ENCODE measurements at regions not wholly inside any gene's neighbourhood (a gene's known extent, or its start where the extent isn't known, plus 50 kb on each side); places are given as distances from the start of the nearest gene placed in this dataset.
A peak's percentile ranks its signal among the peaks of the same experiment; 100 is the strongest.
"Not testable (repeated sequence)": the region's sequence is repeated elsewhere in the genome, so short reads cannot be mapped to it uniquely, and the experiment has no call there.

GRCh38 chr1:82090104-82090503 lies 289.4 kb downstream of the ADGRL2 start:
- in situ Hi-C loops (cut with HindIII; ENCODE audit: low pct_unique_long_range_greater_than_20kb, low sequenced_read_pairs) = no loop called here
- DNase-seq (ENCODE audit: low read depth) = no peak

DNA sequence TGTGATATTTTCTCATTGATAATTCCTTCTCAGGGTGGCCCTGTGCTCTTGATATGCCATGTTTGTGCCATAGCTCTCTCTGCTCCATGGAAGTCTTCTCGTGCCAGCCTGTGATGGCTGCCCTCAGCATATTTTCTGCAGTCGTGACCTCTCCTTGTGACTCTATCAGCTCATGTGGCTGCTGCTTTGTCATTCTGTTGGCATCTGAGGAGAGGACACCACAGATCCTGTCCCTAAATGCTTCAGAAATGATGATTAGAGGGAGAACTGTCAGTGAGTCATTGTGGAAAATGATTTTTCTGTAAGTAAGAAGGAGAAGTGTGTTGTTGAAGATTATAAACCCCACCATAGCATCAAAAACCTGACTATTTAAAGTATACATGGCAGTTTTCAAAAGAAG lies 286.0 kb downstream of the ADGRL2 start:
- in situ Hi-C loops (cut with HindIII; ENCODE audit: low pct_unique_long_range_greater_than_20kb, low sequenced_read_pairs) = no loop called here
- peak; percentile 25 for DNase-seq (ENCODE audit: low read depth)

GRCh38 chr1:82079607-82080006 lies 278.9 kb downstream of the ADGRL2 start:
- in situ Hi-C loops (cut with HindIII; ENCODE audit: low pct_unique_long_range_greater_than_20kb, low sequenced_read_pairs) = no loop called here
- no peak for DNase-seq (ENCODE audit: low read depth)

DNA sequence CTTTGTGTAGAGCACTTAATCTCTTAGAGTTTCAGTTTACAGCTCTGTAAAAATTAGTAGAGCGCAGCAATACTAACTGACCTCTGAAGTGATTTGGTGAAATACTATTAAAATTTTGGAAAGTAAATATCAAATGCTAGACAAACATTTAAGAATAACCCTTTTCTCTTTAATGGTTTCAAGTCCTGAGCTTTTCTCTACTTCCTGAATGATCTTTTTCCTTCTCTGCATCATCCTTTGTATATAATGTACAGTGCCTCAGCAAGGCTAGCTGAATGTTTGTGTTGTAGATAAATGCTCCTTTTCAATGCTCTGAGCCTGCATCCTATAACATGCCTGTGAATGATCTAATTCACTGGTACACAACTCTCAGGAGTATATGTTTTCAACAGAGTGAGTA lies 272.9 kb downstream of the ADGRL2 start:
- no peak for DNase-seq (ENCODE audit: low read depth)
- in situ Hi-C loops (cut with HindIII; ENCODE audit: low pct_unique_long_range_greater_than_20kb, low sequenced_read_pairs) = no loop called here

DNA sequence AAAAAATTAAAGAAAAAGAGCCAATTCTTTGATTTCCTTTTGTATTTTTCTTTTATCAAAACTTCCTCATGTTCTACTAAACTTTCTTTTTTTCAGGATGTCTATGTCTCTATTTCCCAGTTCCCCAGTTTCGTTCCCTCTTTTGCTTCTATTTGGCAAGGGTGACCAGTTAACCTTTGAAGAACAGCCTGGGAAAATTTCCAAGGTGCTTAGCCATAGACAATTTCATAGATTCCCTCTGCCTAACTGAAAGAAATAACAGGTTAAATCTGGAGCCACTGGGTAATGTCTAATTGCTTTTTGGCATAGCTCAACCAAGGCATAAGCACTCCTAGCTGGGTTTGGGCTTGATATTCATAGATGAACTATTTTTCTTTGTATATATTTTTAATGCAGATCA lies 272.3 kb downstream of the ADGRL2 start:
- in situ Hi-C loops (cut with HindIII; ENCODE audit: low pct_unique_long_range_greater_than_20kb, low sequenced_read_pairs) = no loop called here
- no peak for DNase-seq (ENCODE audit: low read depth)

GRCh38 chr1:82065916-82066315 lies 265.2 kb downstream of the ADGRL2 start:
- in situ Hi-C loops (cut with HindIII; ENCODE audit: low pct_unique_long_range_greater_than_20kb, low sequenced_read_pairs) = no loop called here
- DNase-seq (ENCODE audit: low read depth) = no peak

DNA sequence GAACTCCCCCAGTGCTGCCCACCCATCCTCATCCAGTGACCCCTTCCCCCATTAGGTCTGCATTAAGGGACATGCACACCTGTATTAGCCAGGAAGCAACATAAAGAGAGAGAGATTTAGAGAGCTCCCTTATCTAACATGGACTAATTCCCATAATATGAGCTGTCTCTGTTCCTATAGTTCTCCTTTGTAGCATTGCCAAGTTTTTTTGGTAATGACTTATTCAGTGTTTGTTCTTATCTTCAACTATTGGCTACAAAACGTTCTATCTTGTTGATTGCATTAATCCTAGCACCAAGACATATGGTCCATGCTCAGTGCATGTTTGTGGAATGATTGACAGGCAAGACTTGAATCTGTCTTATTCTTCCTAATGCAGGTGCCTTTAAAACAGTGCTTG lies 264.0 kb downstream of the ADGRL2 start:
- no peak for DNase-seq (ENCODE audit: low read depth)
- in situ Hi-C loops (cut with HindIII; ENCODE audit: low pct_unique_long_range_greater_than_20kb, low sequenced_read_pairs) = no loop called here

- in situ Hi-C loops (cut with HindIII; ENCODE audit: low pct_unique_long_range_greater_than_20kb, low sequenced_read_pairs) = no loop called here
- DNase-seq (ENCODE audit: low read depth) = no peak
Measured at GRCh38 chr1:82062206-82062605, 261.5 kb downstream of the ADGRL2 start.

- DNase-seq (ENCODE audit: low read depth) = no peak
- in situ Hi-C loops (cut with HindIII; ENCODE audit: low pct_unique_long_range_greater_than_20kb, low sequenced_read_pairs) = no loop called here
Measured at GRCh38 chr1:82059959-82060358, 259.2 kb downstream of the ADGRL2 start.

DNA sequence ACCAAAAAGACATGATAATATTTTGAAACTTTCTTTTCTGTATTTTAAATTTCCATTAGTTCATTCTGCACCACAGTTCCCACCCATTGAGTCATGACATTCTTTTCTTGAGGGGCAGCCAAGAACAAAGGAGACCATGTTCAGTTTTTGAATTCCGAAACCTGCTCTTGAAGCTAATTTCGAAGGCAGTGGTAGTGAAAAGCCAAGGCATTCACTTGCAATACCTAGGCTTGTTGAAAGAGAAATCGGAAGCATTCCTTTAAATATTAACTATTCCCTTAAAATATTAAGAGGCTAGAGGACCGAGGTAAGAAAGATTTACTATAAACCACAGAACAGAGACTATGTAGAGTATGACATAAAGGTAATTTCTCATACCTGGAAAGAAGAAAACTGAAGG lies 256.3 kb downstream of the ADGRL2 start:
- in situ Hi-C loops (cut with HindIII; ENCODE audit: low pct_unique_long_range_greater_than_20kb, low sequenced_read_pairs) = no loop called here
- no peak for DNase-seq (ENCODE audit: low read depth)

DNA sequence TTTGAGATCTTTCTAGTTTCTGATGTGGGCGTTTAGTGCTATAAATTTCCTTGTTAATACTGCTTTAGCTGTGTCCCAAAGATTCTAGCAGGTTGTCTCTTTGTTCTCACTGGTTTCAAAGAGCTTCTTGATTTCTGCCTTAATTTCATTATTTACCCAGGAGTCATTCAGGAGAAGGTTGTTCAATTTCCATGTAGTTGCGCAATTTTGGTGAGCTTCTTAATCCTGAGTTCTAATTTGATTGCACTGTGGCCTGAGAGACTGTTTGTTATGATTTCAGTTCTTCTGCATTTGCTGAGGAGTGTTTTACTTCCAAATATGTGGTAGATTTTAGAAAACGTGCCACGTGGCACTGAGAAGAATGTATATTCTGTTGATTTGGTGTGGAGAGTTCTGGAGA lies 254.6 kb downstream of the ADGRL2 start:
- in situ Hi-C loops (cut with HindIII; ENCODE audit: low pct_unique_long_range_greater_than_20kb, low sequenced_read_pairs); DNase-seq (ENCODE audit: low read depth): not testable (repeated sequence)

DNA sequence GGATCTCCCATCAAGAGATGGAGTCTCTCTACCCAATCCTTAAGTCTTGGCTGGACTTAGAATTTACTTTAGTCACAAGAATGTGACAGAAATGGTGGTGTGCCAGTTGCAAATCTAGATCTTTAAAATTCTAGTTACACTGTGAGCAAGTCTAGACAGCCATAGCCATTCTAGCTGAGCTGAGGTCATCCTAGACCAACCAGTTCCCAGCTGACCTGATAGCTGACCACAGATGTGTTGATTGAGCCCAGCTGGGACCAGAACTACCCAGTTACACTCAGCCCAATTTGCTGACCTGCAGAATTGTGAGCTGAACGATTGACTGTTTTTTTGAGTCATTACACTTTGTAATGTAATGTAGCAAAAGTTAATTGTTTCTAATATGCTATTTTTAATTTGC lies 251.8 kb downstream of the ADGRL2 start:
- DNase-seq (ENCODE audit: low read depth) = no peak
- in situ Hi-C loops (cut with HindIII; ENCODE audit: low pct_unique_long_range_greater_than_20kb, low sequenced_read_pairs) = no loop called here

GRCh38 chr1:82048596-82048995 lies 247.9 kb downstream of the ADGRL2 start:
- DNase-seq (ENCODE audit: low read depth) = no peak
- in situ Hi-C loops (cut with HindIII; ENCODE audit: low pct_unique_long_range_greater_than_20kb, low sequenced_read_pairs) = no loop called here

GRCh38 chr1:82045221-82045620 lies 244.5 kb downstream of the ADGRL2 start:
- in situ Hi-C loops (cut with HindIII; ENCODE audit: low pct_unique_long_range_greater_than_20kb, low sequenced_read_pairs) = no loop called here
- DNase-seq (ENCODE audit: low read depth) = no peak

DNA sequence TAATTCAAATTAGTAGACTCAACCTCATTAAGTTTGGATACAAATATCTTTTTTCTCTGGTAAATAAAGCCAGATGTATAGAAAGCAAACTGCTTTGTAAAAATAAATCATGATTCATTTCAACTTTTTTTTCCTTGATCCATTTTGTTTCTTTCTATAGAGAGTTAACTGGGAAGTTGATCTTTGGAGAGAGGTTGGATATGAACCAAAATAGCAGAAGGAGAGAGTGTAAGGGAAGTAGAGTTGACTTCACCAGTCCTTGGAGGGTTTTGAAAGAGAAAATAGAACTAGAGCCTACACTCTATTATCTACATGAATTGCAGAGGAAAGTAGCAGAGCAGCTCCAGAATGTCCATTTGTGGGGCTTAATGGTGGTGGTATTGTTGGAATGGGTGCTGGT lies 243.8 kb downstream of the ADGRL2 start:
- DNase-seq (ENCODE audit: low read depth) = no peak
- in situ Hi-C loops (cut with HindIII; ENCODE audit: low pct_unique_long_range_greater_than_20kb, low sequenced_read_pairs) = no loop called here

- in situ Hi-C loops (cut with HindIII; ENCODE audit: low pct_unique_long_range_greater_than_20kb, low sequenced_read_pairs) = no loop called here
- DNase-seq (ENCODE audit: low read depth) = no peak
Measured at GRCh38 chr1:82044111-82044510, 243.4 kb downstream of the ADGRL2 start.

GRCh38 chr1:82042306-82043060 lies 241.7 kb downstream of the ADGRL2 start:
- in situ Hi-C loops (cut with HindIII; ENCODE audit: low pct_unique_long_range_greater_than_20kb, low sequenced_read_pairs) = no loop called here

More at GRCh38 chr1:82042306-82043060, 241.7 kb downstream of the ADGRL2 start:
- DNase-seq (ENCODE audit: low read depth) = no peak

Measured in Caki2 (cell line).